ES-I3 (cell line): ENCODE measurements at regions not wholly inside any gene's neighbourhood (a gene's known extent, or its start where the extent isn't known, plus 50 kb on each side); places are given as distances from the start of the nearest gene placed in this dataset.
"Not testable (repeated sequence)": the region's sequence is repeated elsewhere in the genome, so short reads cannot be mapped to it uniquely, and the experiment has no call there.

Source experiments
- H3K36me3 ChIP-seq: 2 replicates; pipeline ENCODE4 v1.6.1; 2013; ENCODE audit warnings: mild to moderate bottlenecking, low read length, control low read depth, moderate library complexity; ENCODE audit not compliant: insufficient read depth
- H3K4me1 ChIP-seq: 2 replicates; pipeline ENCODE4 v1.6.1; 2013; ENCODE audit warnings: mild to moderate bottlenecking, control low read depth, low read length; ENCODE audit not compliant: insufficient read depth
- H3K9ac ChIP-seq: 2 replicates; pipeline ENCODE4 v1.6.1; 2013; ENCODE audit warnings: low read depth, mild to moderate bottlenecking, low read length, moderate library complexity
- H3K9me3 ChIP-seq: 2 replicates; pipeline ENCODE4 v1.6.1; 2013; ENCODE audit warnings: mild to moderate bottlenecking, low read length, moderate library complexity; ENCODE audit not compliant: control insufficient read depth, insufficient read depth

DNA sequence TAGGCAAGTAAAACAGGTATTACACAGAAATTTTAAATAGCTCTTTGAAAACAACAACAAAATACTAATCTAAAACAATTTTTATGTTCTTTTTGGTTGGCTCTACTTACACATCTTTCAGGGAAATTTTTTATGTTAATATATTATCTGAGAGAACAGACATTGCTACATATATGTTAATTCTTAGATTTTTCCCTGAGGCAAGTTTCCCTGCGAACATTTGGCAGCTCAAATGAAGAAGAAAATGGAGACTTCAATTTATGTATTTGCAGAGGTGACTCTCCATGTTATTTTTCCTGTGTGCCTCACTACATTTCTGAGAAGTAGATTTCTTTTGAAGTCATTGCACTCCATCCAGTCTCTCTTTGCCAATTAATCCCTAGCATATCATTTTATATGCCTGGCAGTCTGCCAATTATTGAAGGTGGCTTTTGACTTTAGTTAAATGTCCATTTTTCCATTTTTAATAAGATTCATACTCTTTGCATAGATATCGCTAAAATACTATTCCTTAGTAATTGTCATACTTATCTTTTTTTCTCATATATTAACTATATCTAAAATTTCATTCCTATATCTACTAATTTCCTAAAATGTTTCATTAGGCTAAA lies 908.2 kb upstream of the CDH10 start:
- H3K36me3 ChIP-seq: no peaks in the 10 kb centered on the region
- H3K4me1 ChIP-seq: 0 out of 2 replicates have a peak, but pooled peaks cover 4% of the 10 kb centered on the region
- H3K9me3 ChIP-seq: no peaks in the 10 kb centered on the region
- no peak overlapping the region for H3K9ac ChIP-seq

DNA sequence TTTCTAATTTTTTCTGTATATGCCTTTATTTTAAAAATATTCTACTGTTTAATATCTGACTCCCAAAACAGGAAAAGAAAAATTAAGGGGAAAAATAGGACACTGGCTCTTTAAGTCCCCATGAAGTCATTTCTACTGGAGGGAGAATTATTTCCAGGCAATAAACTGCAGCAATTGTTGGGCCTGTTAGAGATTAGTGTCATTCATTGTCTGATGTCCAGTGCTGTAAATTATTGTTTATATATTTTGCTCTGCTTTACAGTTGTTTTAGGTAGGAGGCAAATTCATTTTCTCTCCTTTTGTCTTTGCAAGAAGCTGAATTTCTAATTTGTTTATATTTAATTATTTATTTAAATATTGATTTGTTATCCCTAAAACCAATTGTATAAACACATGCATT lies 906.0 kb upstream of the CDH10 start:
- H3K9ac ChIP-seq: no peak overlapping the region
- 0 out of 2 replicates have a peak, but pooled peaks cover 4% of the 10 kb centered on the region for H3K4me1 ChIP-seq
- H3K36me3 ChIP-seq: no peaks in the 10 kb centered on the region
- no peaks in the 10 kb centered on the region; the same call in 1 of the 2 replicates for H3K9me3 ChIP-seq

DNA sequence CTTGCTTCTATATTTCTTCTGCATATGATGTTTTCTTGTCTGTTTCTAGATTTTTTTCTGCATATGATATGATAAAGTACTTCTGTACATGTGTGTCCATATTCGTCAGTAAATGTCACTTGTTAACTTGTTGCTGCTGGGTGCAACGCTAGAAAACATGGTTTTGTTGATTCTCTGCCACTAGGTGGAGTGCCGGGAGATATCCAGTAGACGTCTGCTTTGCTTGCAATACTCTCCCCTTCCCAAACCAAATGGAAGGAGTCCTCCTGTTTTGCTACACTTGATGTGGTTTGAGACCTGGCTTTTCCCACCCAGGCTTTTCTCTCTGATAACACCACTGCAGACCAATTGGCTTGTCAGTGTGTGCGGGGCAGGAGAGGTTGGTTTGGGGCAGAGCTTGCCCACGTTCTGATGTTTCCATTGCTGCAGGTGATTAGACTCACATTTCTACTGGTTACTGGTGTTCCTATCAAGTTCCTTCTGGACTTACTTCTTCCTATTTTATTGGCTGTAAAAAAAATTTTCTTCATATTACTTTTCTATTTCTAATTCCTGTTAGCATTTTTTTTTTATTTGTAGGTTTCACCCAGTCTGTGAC lies 900.0 kb upstream of the CDH10 start:
- H3K36me3 ChIP-seq: no peaks in the 10 kb centered on the region

GRCh38 chr5:25540628-25541027 lies 895.9 kb upstream of the CDH10 start:
- no peaks in the 10 kb centered on the region for H3K36me3 ChIP-seq
- H3K9ac ChIP-seq: no peak overlapping the region
- H3K4me1 ChIP-seq: no peaks in the 10 kb centered on the region
- no peaks in the 10 kb centered on the region; the same call in 1 of the 2 replicates for H3K9me3 ChIP-seq

More for the DNA sequence above, 900.0 kb upstream of the CDH10 start:
- no peaks in the 10 kb centered on the region; the same call in 1 of the 2 replicates for H3K9me3 ChIP-seq
- H3K9ac ChIP-seq: no peak overlapping the region
- no peaks in the 10 kb centered on the region for H3K4me1 ChIP-seq

DNA sequence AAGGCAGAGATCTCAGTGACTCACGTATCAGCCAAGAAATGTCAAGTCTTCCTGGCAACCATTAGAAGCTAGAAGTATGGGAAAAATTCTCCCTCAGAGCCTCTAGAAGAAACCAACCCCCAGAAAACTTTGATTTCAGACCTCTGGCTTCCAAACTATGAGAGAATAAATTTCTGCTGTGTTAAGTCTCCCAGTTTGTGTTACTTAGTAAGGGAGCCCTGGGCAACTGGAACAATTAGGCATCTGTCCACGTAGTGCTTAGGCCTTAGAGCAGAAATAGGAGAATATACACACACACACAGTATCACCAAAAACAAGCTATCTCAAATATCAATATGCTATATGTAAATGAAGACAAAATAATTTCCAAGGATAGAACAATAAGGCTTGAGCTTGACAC lies 894.8 kb upstream of the CDH10 start:
- Histone ChIP-seq H3K4me1 (no peaks in the 10 kb centered on the region), H3K9me3 (no peaks in the 10 kb centered on the region), H3K36me3 (no peaks in the 10 kb centered on the region), H3K9ac (no peak overlapping the region)

GRCh38 chr5:25536461-25536860 lies 891.7 kb upstream of the CDH10 start:
- not testable (repeated sequence) for H3K36me3 ChIP-seq

GRCh38 chr5:25516141-25516540 lies 871.4 kb upstream of the CDH10 start:
- H3K9me3 ChIP-seq: no peaks in the 10 kb centered on the region
- H3K4me1 ChIP-seq: peaks cover 9% of the 10 kb centered on the region; the same call in 1 of the 2 replicates
- H3K9ac ChIP-seq: no peak overlapping the region

More at GRCh38 chr5:25536461-25536860, 891.7 kb upstream of the CDH10 start:
- H3K9me3 ChIP-seq, H3K9ac ChIP-seq, H3K4me1 ChIP-seq: not testable (repeated sequence)

DNA sequence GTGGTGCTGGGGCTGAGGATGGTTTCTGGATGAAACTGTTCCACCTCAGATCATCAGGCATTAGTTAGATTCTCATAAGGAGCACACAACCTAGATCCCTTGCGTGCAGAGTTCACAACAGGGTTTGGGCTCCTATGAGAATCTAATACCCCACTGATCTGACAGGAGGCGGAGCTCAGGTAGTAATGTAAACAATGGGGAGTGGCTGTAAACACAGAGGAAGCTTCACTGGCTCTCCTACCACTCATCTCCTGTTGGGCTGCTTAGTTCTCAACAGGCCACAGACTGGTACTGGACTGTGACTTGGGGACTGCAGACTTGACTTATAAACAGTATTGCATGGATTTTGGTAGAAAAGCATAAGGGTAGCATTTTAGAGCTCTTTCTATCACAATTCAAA lies 870.7 kb upstream of the CDH10 start:
- H3K9ac ChIP-seq: no peak overlapping the region
- no peaks in the 10 kb centered on the region for H3K9me3 ChIP-seq
- peaks cover 9% of the 10 kb centered on the region; the same call in 1 of the 2 replicates for H3K4me1 ChIP-seq
- no peaks in the 10 kb centered on the region for H3K36me3 ChIP-seq

More at GRCh38 chr5:25516141-25516540, 871.4 kb upstream of the CDH10 start:
- H3K36me3 ChIP-seq: no peaks in the 10 kb centered on the region

- not testable (repeated sequence) for H3K36me3 ChIP-seq, H3K9me3 ChIP-seq, H3K9ac ChIP-seq, H3K4me1 ChIP-seq
These were observed 865.9 kb upstream of the CDH10 start for GRCh38 chr5:25510692-25511091.

GRCh38 chr5:25508011-25508410 lies 863.2 kb upstream of the CDH10 start:
- H3K9ac ChIP-seq, H3K4me1 ChIP-seq, H3K9me3 ChIP-seq, H3K36me3 ChIP-seq: not testable (repeated sequence)

GRCh38 chr5:25500635-25501034 lies 855.9 kb upstream of the CDH10 start:
- no peak overlapping the region for H3K9ac ChIP-seq
- peaks cover 22% of the 10 kb centered on the region for H3K4me1 ChIP-seq
- H3K36me3 ChIP-seq: no peaks in the 10 kb centered on the region
- peaks cover 4% of the 10 kb centered on the region; the same call in 1 of the 2 replicates for H3K9me3 ChIP-seq

DNA sequence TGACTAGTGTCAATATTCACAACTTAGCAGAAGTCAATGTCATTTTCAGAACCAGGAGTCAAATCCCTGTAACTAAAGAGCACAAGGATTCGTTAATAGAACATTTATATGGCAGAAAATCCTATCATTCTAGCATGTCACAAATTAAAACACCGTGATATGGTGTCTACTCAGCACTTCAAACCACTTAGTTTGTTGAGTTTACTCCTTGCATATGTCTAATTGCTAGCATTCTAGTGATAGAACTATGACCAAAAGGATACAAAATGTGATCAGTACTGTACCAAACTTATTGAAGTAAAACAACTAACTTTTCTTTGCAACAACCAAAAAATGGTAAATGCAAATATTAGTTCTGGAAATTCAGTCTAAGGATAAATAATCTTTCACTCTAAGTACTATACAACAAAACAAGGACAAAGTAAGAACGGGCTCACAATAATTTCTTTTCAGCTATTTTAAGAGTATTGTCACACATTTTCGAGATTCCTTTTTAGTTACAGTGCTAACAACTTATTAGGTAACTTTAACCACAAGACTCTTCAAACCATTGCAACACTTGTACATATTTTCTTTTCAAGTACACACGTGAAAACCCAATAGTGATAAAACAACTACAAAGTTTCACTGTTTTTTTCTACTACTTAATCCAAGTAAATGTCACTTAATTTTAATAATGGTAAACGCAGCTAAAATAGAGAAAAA lies 845.2 kb upstream of the CDH10 start:
- no peak overlapping the region for H3K9ac ChIP-seq
- H3K9me3 ChIP-seq: no peaks in the 10 kb centered on the region
- H3K36me3 ChIP-seq: no peaks in the 10 kb centered on the region
- H3K4me1 ChIP-seq: no peaks in the 10 kb centered on the region

GRCh38 chr5:25488119-25488518 lies 843.3 kb upstream of the CDH10 start:
- Histone ChIP-seq H3K9me3 (no peaks in the 10 kb centered on the region), H3K9ac (no peak overlapping the region), H3K36me3 (no peaks in the 10 kb centered on the region), H3K4me1 (no peaks in the 10 kb centered on the region)

- H3K36me3 ChIP-seq: no peaks in the 10 kb centered on the region
- H3K9ac ChIP-seq: no peak overlapping the region
- H3K9me3 ChIP-seq: no peaks in the 10 kb centered on the region
- H3K4me1 ChIP-seq: peaks cover 7% of the 10 kb centered on the region
These were observed 839.6 kb upstream of the CDH10 start for GRCh38 chr5:25484391-25484790.

DNA sequence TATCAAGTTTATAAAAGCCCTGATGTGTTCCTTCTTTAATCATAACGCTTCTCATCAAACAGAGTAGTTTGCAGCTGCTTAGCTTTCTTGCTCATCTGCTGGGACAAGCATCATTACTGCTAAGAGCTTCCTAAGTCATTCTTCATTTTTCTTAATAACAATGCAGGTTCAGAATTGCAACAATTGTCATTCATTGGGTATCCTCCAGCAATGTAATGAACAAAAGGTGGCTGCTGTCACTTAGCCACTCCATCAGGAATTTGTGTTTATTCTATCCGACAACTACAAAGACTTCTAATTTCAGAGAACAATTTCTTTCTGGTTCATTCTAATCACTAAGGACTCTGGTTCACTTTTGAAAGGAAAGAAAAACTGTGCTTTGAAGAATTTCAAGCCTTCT lies 836.7 kb upstream of the CDH10 start:
- Histone ChIP-seq H3K4me1 (peaks cover 7% of the 10 kb centered on the region), H3K9ac (no peak overlapping the region), H3K36me3 (no peaks in the 10 kb centered on the region), H3K9me3 (no peaks in the 10 kb centered on the region)
